SKM-1 treated with dmso at 0.1 percent for 144 hours (cell line): ENCODE measurements at regions not wholly inside any gene's neighbourhood (a gene's known extent, or its start where the extent isn't known, plus 50 kb on each side); places are given as distances from the start of the nearest gene placed in this dataset.

Experiments used
- DNase-seq: peaks from one replicate; lab custom pipeline; 2025; ENCODE audit not compliant: unreplicated experiment; lab: John Stamatoyannopoulos, UW

GRCh38 chr12:74899031-74899829 lies 310.4 kb downstream of the KCNC2 start:
- no peak for DNase-seq

DNA sequence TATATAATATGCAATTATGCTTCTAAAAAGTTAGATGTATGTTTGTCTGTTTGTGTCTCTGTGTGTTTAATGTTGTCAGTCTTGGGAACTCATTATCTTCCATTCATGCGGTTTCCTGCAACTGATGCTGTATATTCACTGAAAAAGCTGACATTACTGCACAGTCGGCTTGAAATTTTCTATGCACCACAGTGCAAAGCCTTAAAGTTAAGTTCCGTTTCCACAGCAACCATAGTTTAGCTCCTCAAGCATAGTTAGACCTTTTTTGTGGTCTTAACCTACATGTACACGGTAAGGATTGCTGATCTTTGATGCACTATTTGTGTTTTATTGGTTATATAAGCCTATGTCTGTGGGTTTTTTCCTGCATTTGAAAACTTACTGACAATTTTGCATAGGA lies 309.4 kb downstream of the KCNC2 start:
- no peak for DNase-seq

GRCh38 chr12:74903522-74903921 lies 306.1 kb downstream of the KCNC2 start:
- no peak for DNase-seq

- DNase-seq: no peak
These were observed 303.4 kb downstream of the KCNC2 start for GRCh38 chr12:74906224-74906623.

GRCh38 chr12:74910831-74911230 lies 298.8 kb downstream of the KCNC2 start:
- DNase-seq: no peak

DNA sequence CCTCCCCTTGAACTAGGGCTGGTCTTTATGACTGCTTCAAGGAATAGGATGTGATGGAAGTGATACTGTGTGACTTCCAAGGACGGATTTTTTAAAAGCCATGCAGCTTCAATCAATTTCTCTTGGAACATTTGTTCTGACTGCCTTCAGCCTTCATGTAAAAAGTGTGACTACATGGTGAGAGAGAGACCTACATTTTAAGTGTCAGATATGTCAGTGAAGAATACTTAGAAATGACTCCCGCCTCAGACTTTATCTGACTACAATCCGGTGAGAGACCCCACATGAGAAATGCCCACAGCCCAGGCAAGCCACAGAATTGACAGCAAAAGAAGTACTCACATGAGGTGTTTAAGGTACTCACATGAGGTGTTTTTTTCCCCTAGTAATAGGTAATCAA lies 295.3 kb downstream of the KCNC2 start:
- DNase-seq: no peak

- no peak for DNase-seq
These were observed 293.9 kb downstream of the KCNC2 start for GRCh38 chr12:74915718-74916117.

GRCh38 chr12:74917743-74918142 lies 291.9 kb downstream of the KCNC2 start:
- no peak for DNase-seq

DNA sequence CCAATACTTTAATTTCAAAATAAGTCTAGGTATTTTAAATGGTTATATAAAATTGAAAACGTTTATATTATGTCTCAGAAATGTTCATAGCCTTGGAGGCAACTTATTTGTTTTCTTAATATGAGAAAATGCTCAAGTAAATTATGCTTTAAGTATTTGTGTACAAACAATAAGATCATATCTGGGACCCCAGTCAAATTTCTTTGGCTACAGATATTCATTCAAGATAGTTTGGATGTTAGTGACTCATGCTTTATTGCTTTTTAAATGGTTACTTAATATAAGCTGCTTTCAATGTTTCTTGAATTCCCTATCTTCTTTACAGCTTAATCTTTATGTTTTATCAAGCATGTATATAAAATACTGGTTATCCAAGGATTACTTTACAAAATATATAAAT lies 291.3 kb downstream of the KCNC2 start:
- DNase-seq: no peak

- no peak for DNase-seq
These were observed 287.5 kb downstream of the KCNC2 start for GRCh38 chr12:74922117-74922516.

GRCh38 chr12:74922642-74923041 lies 287.0 kb downstream of the KCNC2 start:
- DNase-seq: no peak

DNA sequence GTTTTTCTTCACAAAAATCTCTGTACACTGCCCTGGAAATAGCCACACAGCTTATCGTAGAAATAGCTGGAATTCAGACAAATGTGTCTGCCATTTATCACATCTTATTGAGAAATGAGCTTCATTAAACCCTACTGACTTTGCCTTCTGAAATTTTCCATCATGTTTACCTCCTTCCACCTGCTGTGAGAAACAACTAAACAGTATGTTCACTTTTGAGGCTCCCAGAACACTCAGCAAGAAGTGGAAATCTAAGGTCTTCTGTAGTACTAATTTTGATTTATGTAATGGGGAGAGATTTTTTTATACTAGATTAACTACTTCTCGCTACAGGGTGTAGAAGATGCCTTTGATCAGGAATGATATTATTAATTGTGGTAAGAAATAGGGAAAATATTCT lies 268.0 kb downstream of the KCNC2 start:
- no peak for DNase-seq

GRCh38 chr12:74945771-74946198 lies 263.9 kb downstream of the KCNC2 start:
- no peak for DNase-seq

DNA sequence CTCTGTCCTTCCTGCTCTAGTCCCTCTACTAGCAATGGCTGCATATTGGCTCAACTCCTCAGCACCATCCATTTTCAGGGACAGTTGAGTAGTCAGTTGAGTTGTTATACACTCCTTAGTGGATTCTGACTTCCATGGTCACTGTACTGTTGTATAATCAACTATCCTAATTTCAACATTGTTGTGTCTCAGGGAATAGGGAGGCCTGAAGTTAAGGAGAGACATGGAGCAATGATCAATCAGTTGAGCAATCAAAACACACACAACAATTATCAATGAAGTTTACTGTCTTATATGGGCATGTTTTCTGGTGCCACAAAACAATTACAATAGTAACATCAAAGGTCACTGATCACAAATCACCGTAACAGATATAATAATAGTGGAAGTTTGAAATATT lies 255.9 kb downstream of the KCNC2 start:
- no peak for DNase-seq

DNA sequence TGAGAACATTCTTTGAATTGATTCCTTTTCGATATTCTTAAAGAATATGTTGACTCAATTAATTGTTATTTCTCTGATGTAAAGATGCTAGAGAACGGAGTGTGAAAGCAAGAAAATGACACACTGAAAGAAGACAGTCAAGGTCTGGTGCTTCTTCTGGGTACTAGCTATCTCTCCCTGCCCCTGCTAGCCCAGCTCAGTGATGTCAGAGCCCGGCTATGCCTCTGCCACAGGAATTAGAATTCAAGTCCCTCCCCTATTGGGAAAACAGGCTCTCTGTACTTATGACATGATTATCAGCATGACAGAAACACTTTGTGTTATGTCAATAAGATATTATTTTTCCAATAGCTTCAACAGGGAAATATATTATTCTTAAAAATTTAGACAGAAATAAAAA lies 252.4 kb downstream of the KCNC2 start:
- no peak for DNase-seq

DNA sequence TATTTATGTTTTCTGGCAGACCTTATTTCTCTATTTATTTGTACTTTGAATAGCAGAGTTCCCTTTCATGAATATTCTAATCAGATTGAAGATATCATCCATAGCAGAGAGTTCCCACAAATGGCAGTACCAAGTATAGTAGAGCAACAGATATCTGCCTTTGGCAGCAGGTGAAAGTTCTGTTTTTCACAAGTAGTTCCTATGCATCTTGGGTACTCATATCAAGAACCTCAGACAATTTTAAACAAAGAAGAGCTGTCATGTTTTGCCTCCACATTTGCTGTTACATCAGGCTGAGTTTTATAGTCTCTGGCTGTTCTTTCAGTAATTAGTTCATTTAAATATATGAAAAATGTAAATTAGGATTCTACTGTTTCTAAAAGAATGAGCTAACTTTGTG lies 252.0 kb downstream of the KCNC2 start:
- no peak for DNase-seq

GRCh38 chr12:74959657-74960056 lies 250.0 kb downstream of the KCNC2 start:
- DNase-seq: no peak

- DNase-seq: no peak
These were observed 246.3 kb downstream of the KCNC2 start for GRCh38 chr12:74963304-74963703.

- DNase-seq: no peak
These were observed 245.7 kb downstream of the KCNC2 start for GRCh38 chr12:74963867-74964331.

DNA sequence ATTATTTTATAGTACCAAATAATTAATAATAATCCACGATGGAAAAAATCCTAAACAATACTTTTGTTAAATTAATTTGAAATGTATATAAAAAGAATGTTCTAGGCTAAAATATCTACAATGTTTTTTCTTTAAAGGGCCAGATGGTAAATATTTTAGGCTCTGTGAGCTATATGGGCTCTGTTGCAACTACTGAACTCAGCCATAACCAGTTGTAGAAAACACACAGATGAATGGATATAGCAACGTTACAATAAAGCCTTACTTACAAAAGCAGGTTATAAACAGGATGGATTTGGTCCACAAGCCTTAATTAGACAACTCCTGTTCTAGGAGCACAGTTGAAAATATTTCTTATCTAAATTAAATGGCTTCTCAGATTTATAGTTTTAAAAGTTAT lies 245.2 kb downstream of the KCNC2 start:
- no peak for DNase-seq

GRCh38 chr12:74971201-74971600 lies 238.4 kb downstream of the KCNC2 start:
- DNase-seq: no peak

DNA sequence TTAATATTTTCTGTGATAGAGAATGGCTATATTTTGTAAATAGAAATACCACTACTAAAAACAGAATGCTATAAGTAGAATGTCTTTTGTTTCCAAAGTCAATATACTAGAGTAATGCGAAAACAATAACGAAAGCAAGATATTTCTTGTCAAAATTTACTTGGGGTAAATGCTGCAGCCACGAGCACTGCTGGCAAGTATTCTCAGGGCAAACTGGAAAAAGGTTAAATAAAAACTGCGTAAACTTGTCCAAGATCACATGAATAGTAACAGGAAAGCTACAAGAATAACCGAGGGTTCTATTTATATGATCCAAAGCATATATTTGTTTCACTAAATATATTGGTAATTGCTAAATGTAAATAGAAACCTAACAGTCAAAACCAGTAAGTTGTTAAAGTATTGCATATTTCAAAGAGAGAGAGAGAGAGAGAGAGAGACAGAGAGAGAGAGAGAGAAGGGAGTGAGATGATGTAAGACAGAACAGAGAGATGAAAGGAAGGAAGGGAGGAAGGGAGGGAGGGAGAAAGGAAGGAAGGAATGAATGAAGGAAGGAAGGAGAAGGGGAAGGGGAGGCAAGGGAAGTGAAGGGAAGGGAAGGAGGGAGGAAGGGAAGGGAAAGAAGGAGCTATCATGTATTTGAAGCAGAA lies 231.7 kb downstream of the KCNC2 start:
- DNase-seq: no peak

- no peak for DNase-seq
These were observed 229.1 kb downstream of the KCNC2 start for GRCh38 chr12:74980510-74980909.
